VCaP (cell line): ENCODE measurements at regions not wholly inside any gene's neighbourhood (a gene's known extent, or its start where the extent isn't known, plus 50 kb on each side); places are given as distances from the start of the nearest gene placed in this dataset.
A peak's percentile ranks its signal among the peaks of the same experiment; 100 is the strongest.

Source experiments
- H3K27ac ChIP-seq: fragments of 450-650 bp; 2 replicates; pipeline ENCODE4 v1.5.1; 2017
- CTCF ChIP-seq: fragments of 450-650 bp; conservative IDR thresholded peaks from 2 replicates; pipeline ENCODE4 v1.5.1; 2017; ENCODE audit warnings: mild to moderate bottlenecking, moderate library complexity

GRCh38 chr6:139886396-139886795, 511.9 kb upstream of the CITED2 start:
- H3K27ac ChIP-seq: no peak overlapping the region
- TF ChIP-seq CTCF: no peak

- H3K27ac ChIP-seq: no peak overlapping the region
- TF ChIP-seq CTCF: no peak
These were observed 511.5 kb upstream of the CITED2 start for GRCh38 chr6:139885909-139886308.

GRCh38 chr6:139883776-139884175, 509.3 kb upstream of the CITED2 start:
- no peak for TF ChIP-seq CTCF
- H3K27ac ChIP-seq: no peak overlapping the region

GRCh38 chr6:139882977-139883728, 508.7 kb upstream of the CITED2 start:
- TF ChIP-seq CTCF: no peak

GRCh38 chr6:139882234-139882633, 507.8 kb upstream of the CITED2 start:
- peak overlapping the region; percentile 44 for H3K27ac ChIP-seq
- TF ChIP-seq CTCF: no peak

More at GRCh38 chr6:139882977-139883728, 508.7 kb upstream of the CITED2 start:
- peak overlapping the region; percentile 44; the same call in 1 of the 2 replicates for H3K27ac ChIP-seq

- H3K27ac ChIP-seq: peak overlapping the region; percentile 44
- TF ChIP-seq CTCF: peak; percentile 71
These were observed 507.3 kb upstream of the CITED2 start for GRCh38 chr6:139881728-139882211.

GRCh38 chr6:139881236-139881635, 506.8 kb upstream of the CITED2 start:
- no peak for TF ChIP-seq CTCF
- H3K27ac ChIP-seq: peak overlapping the region; percentile 44; the same call in 1 of the 2 replicates
